Loucy (cell line): ENCODE measurements at regions not wholly inside any gene's neighbourhood (a gene's known extent, or its start where the extent isn't known, plus 50 kb on each side); places are given as distances from the start of the nearest gene placed in this dataset.

Experiments used
- H2AFZ ChIP-seq: fragments of 200-600 bp; sonication (generic); 2 replicates; pipeline ENCODE4 v1.6.0; 2016; ENCODE audit warnings: antibody characterized with exemption, mild to moderate bottlenecking, low read length, moderate library complexity
- H3F3A ChIP-seq: fragments of 200-600 bp; 2 replicates; pipeline ENCODE4 v1.6.0; 2016; ENCODE audit warnings: antibody characterized with exemption, low read depth, mild to moderate bottlenecking
- H3K27me3 ChIP-seq: fragments of 200-600 bp; sonication (generic); 2 replicates; pipeline ENCODE4 v1.6.1; 2014; ENCODE audit warnings: low read length, mild to moderate bottlenecking; ENCODE audit not compliant: insufficient read depth, poor library complexity, severe bottlenecking
- H3K36me3 ChIP-seq: fragments of 200-600 bp; sonication (generic); 2 replicates; pipeline ENCODE4 v1.6.1; 2016; ENCODE audit warnings: low read length; ENCODE audit not compliant: insufficient read depth
- H3K4me1 ChIP-seq: fragments of 200-600 bp; sonication (generic); 2 replicates; pipeline ENCODE4 v1.5.1; 2014; ENCODE audit warnings: low read length, mild to moderate bottlenecking; ENCODE audit not compliant: insufficient read depth, poor library complexity, severe bottlenecking
- H3K4me2 ChIP-seq: fragments of 200-600 bp; sonication (generic); 2 replicates; pipeline ENCODE4 v1.6.0; 2014; ENCODE audit warnings: antibody characterized with exemption, low read length, low read depth, mild to moderate bottlenecking; ENCODE audit not compliant: poor library complexity, severe bottlenecking
- H3K4me3 ChIP-seq: fragments of 200-600 bp; sonication (generic); 2 replicates; pipeline ENCODE4 v1.5.1; 2014; ENCODE audit warnings: low read length, mild to moderate bottlenecking, mixed read lengths; ENCODE audit not compliant: poor library complexity, severe bottlenecking
- H3K79me2 ChIP-seq: fragments of 200-600 bp; sonication (generic); 2 replicates; pipeline ENCODE4 v1.6.1; 2014; ENCODE audit warnings: low read length; ENCODE audit not compliant: insufficient read depth
- H3K9ac ChIP-seq: fragments of 200-600 bp; sonication (generic); 2 replicates; pipeline ENCODE4 v1.6.0; 2014; ENCODE audit warnings: mild to moderate bottlenecking, low read depth, low read length, moderate library complexity; ENCODE audit not compliant: poor library complexity, severe bottlenecking
- H3K9me2 ChIP-seq: fragments of 200-600 bp; sonication (generic); replicated peaks from 2 replicates; pipeline ENCODE4 v1.6.1; 2016; ENCODE audit warnings: low read depth, low read length, mixed read lengths
- H3K9me3 ChIP-seq: fragments of 200-600 bp; sonication (generic); 2 replicates; pipeline ENCODE4 v1.6.1; 2014; ENCODE audit warnings: mild to moderate bottlenecking, antibody characterized with exemption, low read length, low read depth; ENCODE audit not compliant: insufficient read depth
- H4K20me1 ChIP-seq: fragments of 200-600 bp; sonication (generic); 2 replicates; pipeline ENCODE4 v1.6.0; 2014; ENCODE audit warnings: antibody characterized with exemption, low read length, mild to moderate bottlenecking; ENCODE audit not compliant: insufficient read depth, poor library complexity, severe bottlenecking
- CTCF ChIP-seq: fragments of 200-600 bp; sonication (generic); conservative IDR thresholded peaks from 2 replicates; pipeline ENCODE4 v1.5.1; 2014; ENCODE audit warnings: mild to moderate bottlenecking, antibody characterized with exemption, low read length
- EZH2phosphoT487 ChIP-seq: fragments of 200-600 bp; IDR thresholded peaks from 2 replicates; pipeline ENCODE4 v1.6.1; 2018; ENCODE audit warnings: antibody characterized with exemption, mild to moderate bottlenecking, moderate library complexity, borderline replicate concordance

- Histone ChIP-seq H3K9me3 (no peaks in the 10 kb centered on the region), H3K9me2 (no peaks in the 10 kb centered on the region), H3F3A (no peaks in the 10 kb centered on the region), H2AFZ (no peak overlapping the region), H3K4me3 (no peak overlapping the region), H3K79me2 (no peaks in the 10 kb centered on the region), H3K4me1 (no peaks in the 10 kb centered on the region), H3K27me3 (no peaks in the 10 kb centered on the region), H3K4me2 (no peak overlapping the region), H3K9ac (no peak overlapping the region), H4K20me1 (no peaks in the 10 kb centered on the region), H3K36me3 (no peaks in the 10 kb centered on the region)
- TF ChIP-seq CTCF (no peak), EZH2phosphoT487 (no peak)
These were observed 134.9 kb downstream of the FAM161A start for GRCh38 chr2:61718965-61719364.

GRCh38 chr2:61715506-61715905 is 138.4 kb downstream of the FAM161A start:
- no peak overlapping the region for H3K9ac ChIP-seq
- no peaks in the 10 kb centered on the region for H4K20me1 ChIP-seq
- no peak overlapping the region for H3K4me2 ChIP-seq
- no peak overlapping the region for H3K4me3 ChIP-seq
- H3K9me3 ChIP-seq = no peaks in the 10 kb centered on the region
- no peaks in the 10 kb centered on the region for H3K9me2 ChIP-seq
- H2AFZ ChIP-seq = no peak overlapping the region
- TF ChIP-seq EZH2phosphoT487 (no peak), CTCF (no peak)
- H3F3A ChIP-seq = no peaks in the 10 kb centered on the region
- no peaks in the 10 kb centered on the region for H3K36me3 ChIP-seq
- no peaks in the 10 kb centered on the region for H3K4me1 ChIP-seq
- H3K79me2 ChIP-seq = no peaks in the 10 kb centered on the region
- no peaks in the 10 kb centered on the region for H3K27me3 ChIP-seq

GRCh38 chr2:61714210-61714609 is 139.7 kb downstream of the FAM161A start:
- H3K9me2 ChIP-seq = no peaks in the 10 kb centered on the region
- no peak overlapping the region for H3K4me2 ChIP-seq
- no peaks in the 10 kb centered on the region for H3K9me3 ChIP-seq
- H2AFZ ChIP-seq = no peak overlapping the region
- H4K20me1 ChIP-seq = no peaks in the 10 kb centered on the region
- no peaks in the 10 kb centered on the region for H3K36me3 ChIP-seq
- no peak overlapping the region for H3K4me3 ChIP-seq
- no peaks in the 10 kb centered on the region for H3K4me1 ChIP-seq
- H3K9ac ChIP-seq = no peak overlapping the region
- H3F3A ChIP-seq = no peaks in the 10 kb centered on the region
- TF ChIP-seq EZH2phosphoT487 (no peak), CTCF (no peak)
- no peaks in the 10 kb centered on the region for H3K79me2 ChIP-seq
- no peaks in the 10 kb centered on the region for H3K27me3 ChIP-seq
